Loucy (cell line): ENCODE measurements at regions not wholly inside any gene's neighbourhood (a gene's known extent, or its start where the extent isn't known, plus 50 kb on each side); places are given as distances from the start of the nearest gene placed in this dataset.

Experiments
- EZH2phosphoT487 ChIP-seq: fragments of 200-600 bp; IDR thresholded peaks from 2 replicates; pipeline ENCODE4 v1.6.1; 2018; ENCODE audit warnings: antibody characterized with exemption, mild to moderate bottlenecking, moderate library complexity, borderline replicate concordance
- TF ChIP-seq, protein P1 (sequence below): fragments of 200-600 bp; sonication (generic); conservative IDR thresholded peaks from 2 replicates; pipeline ENCODE4 v1.5.1; 2014; ENCODE audit warnings: mild to moderate bottlenecking, antibody characterized with exemption, low read length

- TF ChIP-seq, protein P1, sequence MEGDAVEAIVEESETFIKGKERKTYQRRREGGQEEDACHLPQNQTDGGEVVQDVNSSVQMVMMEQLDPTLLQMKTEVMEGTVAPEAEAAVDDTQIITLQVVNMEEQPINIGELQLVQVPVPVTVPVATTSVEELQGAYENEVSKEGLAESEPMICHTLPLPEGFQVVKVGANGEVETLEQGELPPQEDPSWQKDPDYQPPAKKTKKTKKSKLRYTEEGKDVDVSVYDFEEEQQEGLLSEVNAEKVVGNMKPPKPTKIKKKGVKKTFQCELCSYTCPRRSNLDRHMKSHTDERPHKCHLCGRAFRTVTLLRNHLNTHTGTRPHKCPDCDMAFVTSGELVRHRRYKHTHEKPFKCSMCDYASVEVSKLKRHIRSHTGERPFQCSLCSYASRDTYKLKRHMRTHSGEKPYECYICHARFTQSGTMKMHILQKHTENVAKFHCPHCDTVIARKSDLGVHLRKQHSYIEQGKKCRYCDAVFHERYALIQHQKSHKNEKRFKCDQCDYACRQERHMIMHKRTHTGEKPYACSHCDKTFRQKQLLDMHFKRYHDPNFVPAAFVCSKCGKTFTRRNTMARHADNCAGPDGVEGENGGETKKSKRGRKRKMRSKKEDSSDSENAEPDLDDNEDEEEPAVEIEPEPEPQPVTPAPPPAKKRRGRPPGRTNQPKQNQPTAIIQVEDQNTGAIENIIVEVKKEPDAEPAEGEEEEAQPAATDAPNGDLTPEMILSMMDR, result no peak
- no peak for TF ChIP-seq EZH2phosphoT487
Observed at GRCh38 chr9:12457237-12457636, 235.9 kb upstream of the TYRP1 start.
